Suprapubic skin (tissue), 4 donors: ENCODE measurements at regions not wholly inside any gene's neighbourhood (a gene's known extent, or its start where the extent isn't known, plus 50 kb on each side); places are given as distances from the start of the nearest gene placed in this dataset.

Source experiments
- DNase-seq, 2 donors: peaks; one replicate each; pipeline ENCODE4 v3.0.0-alpha.2; 2019; ENCODE audit warnings: low spot score in 2 of 2
- H3K27ac ChIP-seq: fragments of 200-600 bp; sonication (generic); one replicate; pipeline ENCODE4 v1.5.1; 2019
- H3K27me3 ChIP-seq: fragments of 200-600 bp; sonication (generic); one replicate; pipeline ENCODE4 v1.5.1; 2019
- H3K36me3 ChIP-seq: fragments of 200-600 bp; sonication (generic); one replicate; pipeline ENCODE4 v1.5.1; 2019
- H3K4me1 ChIP-seq: fragments of 200-600 bp; sonication (generic); one replicate; pipeline ENCODE4 v1.5.1; 2019
- H3K4me3 ChIP-seq: fragments of 200-600 bp; sonication (generic); one replicate; pipeline ENCODE4 v1.5.1; 2019; ENCODE audit warnings: mild to moderate bottlenecking
- H3K9me3 ChIP-seq: fragments of 200-600 bp; sonication (generic); one replicate; pipeline ENCODE4 v1.5.1; 2019
- EP300 ChIP-seq: sonication (generic); formaldehyde crosslinking; IDR thresholded peaks from one replicate; pipeline ENCODE4 v1.6.1; 2017; ENCODE audit warnings: antibody characterized with exemption
- POLR2A ChIP-seq, 2 donors: fragments of 450-650 bp; IDR thresholded peaks; one replicate each; pipeline ENCODE4 v1.6.1; 2017; ENCODE audit warnings: antibody characterized with exemption in 2 of 2, mild to moderate bottlenecking in 2 of 2, moderate library complexity in 2 of 2
- POLR2AphosphoS5 ChIP-seq, 3 donors: sonication (generic); formaldehyde crosslinking; IDR thresholded peaks; one replicate each; pipeline ENCODE4 v1.6.1; 2017; ENCODE audit warnings: antibody characterized with exemption in 3 of 3
- WGBS: methylation state at CpG from one replicate; pipeline ENCODE4 v1.1.5; 2018; 5-methylcytosine and 5-hydroxymethylcytosine counted together
- TF ChIP-seq, protein P1 (sequence below), 2 donors: fragments of 200-600 bp in 1 of 2; fragments of 450-650 bp in 1 of 2; sonication (generic) in 1 of 2; IDR thresholded peaks; one replicate each; pipeline ENCODE4 v1.5.1; 2016 to 2019; ENCODE audit warnings: antibody characterized with exemption in 2 of 2, mild to moderate bottlenecking in 1 of 2, moderate library complexity in 1 of 2

DNA sequence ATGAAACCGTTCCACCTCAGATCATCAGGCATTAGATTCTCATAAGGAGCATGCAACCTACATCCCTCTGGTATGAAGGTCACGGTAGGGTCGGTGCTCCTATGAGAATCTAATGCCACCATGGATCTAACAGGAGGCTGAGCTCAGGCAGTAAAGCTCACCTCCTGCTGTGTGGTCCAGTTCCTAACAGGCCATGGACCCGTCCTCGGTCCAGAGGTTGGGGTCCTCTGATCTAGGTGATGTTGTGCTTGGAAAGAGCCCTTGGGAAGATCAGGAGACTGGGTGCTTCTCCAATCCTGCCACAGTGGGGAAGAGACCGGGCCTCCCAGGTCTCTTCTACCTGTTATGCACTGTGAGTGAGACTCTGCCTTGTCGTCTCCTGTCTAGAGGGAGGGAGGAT, 104.6 kb downstream of the ACKR3 start:
- peak; percentile 47 to 50 for DNase-seq
- no peaks in the 10 kb centered on the region for H3K9me3 ChIP-seq
- no peak overlapping the region for H3K4me3 ChIP-seq
- peaks cover 7% of the 10 kb centered on the region for H3K27me3 ChIP-seq
- H3K27ac ChIP-seq: no peak overlapping the region
- TF ChIP-seq POLR2A (IDR thresholded peaks at IDR 0.05): no peak
- no peak for TF ChIP-seq POLR2AphosphoS5 (IDR thresholded peaks at IDR 0.05)
- TF ChIP-seq, protein P1, sequence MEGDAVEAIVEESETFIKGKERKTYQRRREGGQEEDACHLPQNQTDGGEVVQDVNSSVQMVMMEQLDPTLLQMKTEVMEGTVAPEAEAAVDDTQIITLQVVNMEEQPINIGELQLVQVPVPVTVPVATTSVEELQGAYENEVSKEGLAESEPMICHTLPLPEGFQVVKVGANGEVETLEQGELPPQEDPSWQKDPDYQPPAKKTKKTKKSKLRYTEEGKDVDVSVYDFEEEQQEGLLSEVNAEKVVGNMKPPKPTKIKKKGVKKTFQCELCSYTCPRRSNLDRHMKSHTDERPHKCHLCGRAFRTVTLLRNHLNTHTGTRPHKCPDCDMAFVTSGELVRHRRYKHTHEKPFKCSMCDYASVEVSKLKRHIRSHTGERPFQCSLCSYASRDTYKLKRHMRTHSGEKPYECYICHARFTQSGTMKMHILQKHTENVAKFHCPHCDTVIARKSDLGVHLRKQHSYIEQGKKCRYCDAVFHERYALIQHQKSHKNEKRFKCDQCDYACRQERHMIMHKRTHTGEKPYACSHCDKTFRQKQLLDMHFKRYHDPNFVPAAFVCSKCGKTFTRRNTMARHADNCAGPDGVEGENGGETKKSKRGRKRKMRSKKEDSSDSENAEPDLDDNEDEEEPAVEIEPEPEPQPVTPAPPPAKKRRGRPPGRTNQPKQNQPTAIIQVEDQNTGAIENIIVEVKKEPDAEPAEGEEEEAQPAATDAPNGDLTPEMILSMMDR (IDR thresholded peaks at IDR 0.05): no peak
- WGBS: 94% methylated on average over 6 of the region's 7 CpGs
- peaks cover 18% of the 10 kb centered on the region for H3K4me1 ChIP-seq
- no peaks in the 10 kb centered on the region for H3K36me3 ChIP-seq

DNA sequence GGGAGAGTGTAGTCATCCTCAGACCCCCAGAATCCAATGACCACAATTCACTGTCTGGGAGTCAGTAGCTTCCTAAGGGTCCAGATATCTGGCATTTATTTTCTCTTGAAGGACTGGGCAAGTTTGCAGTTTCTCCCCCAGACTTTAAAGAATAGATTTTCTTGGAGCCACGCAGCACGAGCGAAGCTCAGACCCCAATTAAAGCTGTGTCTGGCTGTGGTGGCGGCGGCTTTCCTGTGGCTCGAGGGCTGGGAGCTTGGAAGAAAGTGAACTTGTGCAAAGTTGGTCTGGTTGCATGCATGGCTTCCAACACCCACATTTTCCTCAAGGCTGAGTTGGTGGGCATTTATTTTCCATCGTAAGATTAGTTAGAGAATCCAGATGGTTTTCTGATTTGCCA, 105.0 kb downstream of the ACKR3 start:
- TF ChIP-seq EP300 (no peak), POLR2AphosphoS5 (IDR thresholded peaks at IDR 0.05) (no peak), POLR2A (IDR thresholded peaks at IDR 0.05) (no peak)
- TF ChIP-seq, protein P1 (IDR thresholded peaks at IDR 0.05): no peak
- no peaks in the 10 kb centered on the region for H3K36me3 ChIP-seq
- no peaks in the 10 kb centered on the region for H3K9me3 ChIP-seq
- no peak overlapping the region for H3K4me3 ChIP-seq
- no peak for DNase-seq
- peaks cover 7% of the 10 kb centered on the region for H3K27me3 ChIP-seq
- no peak overlapping the region for H3K27ac ChIP-seq
- 78% methylated on average over 7 of the region's 7 CpGs for WGBS
- H3K4me1 ChIP-seq: peaks cover 18% of the 10 kb centered on the region

DNA sequence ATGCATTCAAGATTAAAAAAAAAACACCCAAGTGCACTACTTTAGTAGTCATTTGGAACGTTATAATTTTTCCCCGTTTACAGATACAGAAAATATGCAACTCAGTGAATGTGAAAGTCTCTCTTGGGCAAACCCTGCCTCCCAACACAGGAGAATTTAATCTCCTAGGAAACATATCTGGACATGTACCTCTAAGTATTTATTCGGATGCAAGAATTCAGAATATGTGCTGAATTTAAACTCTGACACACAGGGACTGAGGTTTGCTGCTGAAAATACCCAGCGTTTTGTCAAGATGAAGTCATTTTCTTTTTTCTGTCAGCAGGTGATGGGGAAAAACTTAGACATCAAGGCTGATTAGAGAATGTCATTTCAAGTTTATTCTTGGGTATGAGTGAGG, 105.4 kb downstream of the ACKR3 start:
- H3K9me3 ChIP-seq: no peaks in the 10 kb centered on the region
- H3K4me3 ChIP-seq: no peak overlapping the region
- peaks cover 7% of the 10 kb centered on the region for H3K27me3 ChIP-seq
- TF ChIP-seq POLR2AphosphoS5 (IDR thresholded peaks at IDR 0.05) (no peak), POLR2A (IDR thresholded peaks at IDR 0.05) (no peak), EP300 (no peak)
- TF ChIP-seq, protein P1 (IDR thresholded peaks at IDR 0.05): no peak
- 41% methylated on average over 4 of the region's 4 CpGs for WGBS
- H3K4me1 ChIP-seq: peaks cover 18% of the 10 kb centered on the region
- DNase-seq: no peak
- no peaks in the 10 kb centered on the region for H3K36me3 ChIP-seq
- H3K27ac ChIP-seq: no peak overlapping the region

DNA sequence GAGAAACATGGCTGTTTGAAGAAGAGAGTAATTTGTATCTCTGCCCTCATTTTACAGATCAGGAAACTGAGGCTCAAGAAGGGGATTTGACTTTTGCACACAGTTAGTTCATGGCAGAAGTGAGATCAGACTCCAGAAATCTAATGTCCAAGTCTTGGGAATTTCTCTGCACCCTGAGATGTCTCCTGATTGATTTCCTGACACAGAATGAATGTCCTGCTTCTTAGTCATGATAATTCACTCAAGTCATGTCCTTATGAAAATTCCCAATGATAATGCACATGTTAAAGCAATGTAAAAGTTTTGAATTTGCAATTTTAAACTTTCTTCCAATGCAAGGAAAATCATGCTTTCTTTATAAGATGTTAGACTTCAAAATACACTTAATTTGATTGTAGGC, 105.9 kb downstream of the ACKR3 start:
- Histone ChIP-seq H3K4me1 (peaks cover 18% of the 10 kb centered on the region), H3K27ac (no peak overlapping the region), H3K36me3 (no peaks in the 10 kb centered on the region), H3K4me3 (no peak overlapping the region), H3K9me3 (no peaks in the 10 kb centered on the region), H3K27me3 (peaks cover 7% of the 10 kb centered on the region)
- TF ChIP-seq POLR2AphosphoS5 (IDR thresholded peaks at IDR 0.05): no peak
- no peak for TF ChIP-seq POLR2A (IDR thresholded peaks at IDR 0.05)
- no peak for TF ChIP-seq EP300
- TF ChIP-seq, protein P1 (IDR thresholded peaks at IDR 0.05): no peak
- no peak for DNase-seq

DNA sequence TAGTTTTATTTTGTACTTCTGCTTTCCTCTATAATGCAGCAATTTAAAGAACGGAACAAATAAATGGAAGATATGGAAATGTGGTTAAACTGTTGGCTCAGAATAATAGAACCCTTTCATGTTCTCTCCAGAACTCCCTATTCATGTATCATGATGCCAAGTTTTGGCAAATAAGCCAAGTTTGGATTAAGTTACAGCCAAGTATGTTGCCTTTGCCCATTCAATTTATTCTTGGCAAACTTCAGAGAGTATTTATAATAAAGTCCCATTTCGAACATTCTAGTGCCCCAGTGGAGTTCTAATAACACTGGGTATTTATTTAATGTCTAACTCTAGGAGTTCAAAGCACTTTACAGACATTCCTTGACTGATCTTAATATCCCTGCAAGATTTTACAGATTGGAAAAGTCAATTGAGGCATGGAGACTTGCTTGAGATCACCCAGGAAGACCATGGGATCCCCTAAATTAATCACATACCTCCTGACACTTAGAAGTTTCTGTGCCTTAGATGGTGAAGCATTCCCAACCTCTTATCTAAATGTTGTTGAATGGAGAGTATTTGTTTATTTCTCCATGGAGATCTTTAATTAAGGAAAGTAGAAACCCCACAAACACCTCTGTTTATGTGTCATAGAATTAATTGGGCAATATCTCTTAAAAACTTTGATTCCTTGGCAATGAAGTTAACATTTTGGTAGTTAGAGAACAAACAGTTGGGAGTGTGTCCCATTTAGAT, 106.7 kb downstream of the ACKR3 start:
- WGBS: 30% methylated on average over 2 of the region's 2 CpGs
- Histone ChIP-seq H3K9me3 (no peaks in the 10 kb centered on the region), H3K27ac (no peak overlapping the region), H3K27me3 (peaks cover 7% of the 10 kb centered on the region), H3K4me3 (no peak overlapping the region), H3K4me1 (peaks cover 18% of the 10 kb centered on the region), H3K36me3 (no peaks in the 10 kb centered on the region)
- TF ChIP-seq EP300: no peak
- no peak for TF ChIP-seq POLR2A (IDR thresholded peaks at IDR 0.05)
- no peak for TF ChIP-seq POLR2AphosphoS5 (IDR thresholded peaks at IDR 0.05)
- TF ChIP-seq, protein P1 (IDR thresholded peaks at IDR 0.05): no peak
- DNase-seq: no peak
